ENCODE measurements at regions not wholly inside any gene's neighbourhood (a gene's known extent, or its start where the extent isn't known, plus 50 kb on each side); places are given as distances from the start of the nearest gene placed in this dataset.

DNA sequence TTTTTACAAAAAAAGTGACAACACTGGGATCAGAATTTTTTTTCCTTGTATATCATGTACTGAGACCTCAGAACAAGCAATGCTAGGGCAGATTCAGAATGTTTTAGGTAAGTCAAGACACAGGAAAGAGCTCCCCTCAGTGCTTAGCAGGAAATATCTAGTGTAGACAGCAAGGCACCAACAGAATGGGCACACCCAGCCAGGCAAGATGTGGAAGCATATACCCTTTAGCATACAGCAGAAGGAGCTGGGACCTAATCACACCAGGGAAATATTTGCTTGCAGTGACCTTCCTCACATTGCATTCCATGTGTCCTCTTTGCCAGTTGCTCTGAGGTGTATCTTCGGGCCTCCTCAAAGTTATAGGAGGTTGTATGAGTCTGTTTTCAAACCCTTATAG is 497.6 kb upstream of the LRRN3 start:
- TF ChIP-seq YY1 (IDR thresholded peaks at IDR 0.05; ENCODE audit: insufficient read depth, insufficient read length): no peak
- TF ChIP-seq SUZ12 (IDR thresholded peaks at IDR 0.05; ENCODE audit: extremely low read depth, insufficient read depth, insufficient read length): no peak
- no peak for TF ChIP-seq ZNF274 (IDR thresholded peaks at IDR 0.05; ENCODE audit: low read depth, low read length)

DNA sequence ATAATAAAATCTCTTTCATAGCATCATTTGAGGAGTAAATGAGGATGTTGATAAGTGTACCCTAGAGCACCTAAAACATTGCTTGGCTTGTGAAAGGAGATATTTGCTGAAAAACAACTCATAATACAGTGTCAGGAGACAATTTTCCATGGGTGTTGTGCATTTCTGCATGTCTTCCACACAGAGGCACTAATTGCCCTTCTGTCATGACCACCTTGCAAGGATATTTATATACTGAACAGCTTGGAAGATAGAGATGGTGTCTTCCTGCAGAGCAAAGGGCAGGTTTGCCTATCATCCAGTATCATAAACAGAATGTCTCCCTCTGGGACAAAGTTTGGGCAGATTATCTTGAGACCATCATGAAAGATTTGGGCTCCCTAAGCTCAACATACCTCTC is 495.2 kb upstream of the LRRN3 start:
- no peaks in the 10 kb centered on the region for H3K4me1 ChIP-seq (ENCODE audit: insufficient read depth, insufficient read length)

More for the DNA sequence above, 497.6 kb upstream of the LRRN3 start:
- H3K4me3 ChIP-seq (ENCODE audit: insufficient read length, low read depth): no peak overlapping the region
- DNase-seq (ENCODE audit: low read depth, low spot score): no peak
- H3K4me1 ChIP-seq (ENCODE audit: insufficient read depth, insufficient read length): no peaks in the 10 kb centered on the region
- no peaks in the 10 kb centered on the region for H3K36me3 ChIP-seq (ENCODE audit: insufficient read depth, insufficient read length, low read length)
- H3K27me3 ChIP-seq (ENCODE audit: insufficient read depth, insufficient read length): no peaks in the 10 kb centered on the region
- H3K9ac ChIP-seq (ENCODE audit: insufficient read length, low read depth): no peak overlapping the region
- no peaks in the 10 kb centered on the region for H3K9me3 ChIP-seq (ENCODE audit: insufficient read depth, low read length)

DNA sequence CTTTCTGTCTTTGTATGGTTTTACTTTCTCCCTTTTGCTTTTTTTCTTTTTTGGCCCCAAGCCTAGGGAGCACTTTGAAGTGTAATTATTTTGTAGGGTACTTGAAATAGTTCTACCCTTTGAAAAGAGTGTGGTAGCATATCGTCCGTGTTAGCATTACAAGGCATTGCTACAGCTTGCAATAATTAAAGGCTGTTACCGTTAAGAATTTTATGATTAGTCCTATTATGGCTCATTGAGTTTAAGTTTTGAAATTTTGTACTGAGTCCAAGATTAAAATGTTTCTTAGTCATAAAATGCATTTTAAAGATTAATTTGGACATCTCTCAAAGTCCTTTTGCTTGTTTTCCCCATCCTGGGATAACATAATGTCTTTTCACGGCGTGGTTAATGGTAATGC is 490.0 kb upstream of the LRRN3 start:
- no peak overlapping the region for H3K9ac ChIP-seq (ENCODE audit: insufficient read length, low read depth)
- no peaks in the 10 kb centered on the region for H3K27me3 ChIP-seq (ENCODE audit: insufficient read depth, insufficient read length)
- TF ChIP-seq SUZ12 (IDR thresholded peaks at IDR 0.05; ENCODE audit: extremely low read depth, insufficient read depth, insufficient read length) (no peak), YY1 (IDR thresholded peaks at IDR 0.05; ENCODE audit: insufficient read depth, insufficient read length) (no peak), ZNF274 (IDR thresholded peaks at IDR 0.05; ENCODE audit: low read depth, low read length) (no peak)
- no peak overlapping the region for H3K4me3 ChIP-seq (ENCODE audit: insufficient read length, low read depth)
- H3K36me3 ChIP-seq (ENCODE audit: insufficient read depth, insufficient read length, low read length): no peaks in the 10 kb centered on the region
- H3K4me1 ChIP-seq (ENCODE audit: insufficient read depth, insufficient read length): no peaks in the 10 kb centered on the region
- H3K9me3 ChIP-seq (ENCODE audit: insufficient read depth, low read length): no peaks in the 10 kb centered on the region
- no peak for DNase-seq (ENCODE audit: low read depth, low spot score)

More for the DNA sequence above, 495.2 kb upstream of the LRRN3 start:
- TF ChIP-seq SUZ12 (IDR thresholded peaks at IDR 0.05; ENCODE audit: extremely low read depth, insufficient read depth, insufficient read length) (no peak), ZNF274 (IDR thresholded peaks at IDR 0.05; ENCODE audit: low read depth, low read length) (no peak), YY1 (IDR thresholded peaks at IDR 0.05; ENCODE audit: insufficient read depth, insufficient read length) (no peak)
- DNase-seq (ENCODE audit: low read depth, low spot score): no peak
- no peak overlapping the region for H3K4me3 ChIP-seq (ENCODE audit: insufficient read length, low read depth)
- no peaks in the 10 kb centered on the region for H3K27me3 ChIP-seq (ENCODE audit: insufficient read depth, insufficient read length)
- H3K9ac ChIP-seq (ENCODE audit: insufficient read length, low read depth): no peak overlapping the region
- no peaks in the 10 kb centered on the region for H3K36me3 ChIP-seq (ENCODE audit: insufficient read depth, insufficient read length, low read length)
- H3K9me3 ChIP-seq (ENCODE audit: insufficient read depth, low read length): no peaks in the 10 kb centered on the region

DNA sequence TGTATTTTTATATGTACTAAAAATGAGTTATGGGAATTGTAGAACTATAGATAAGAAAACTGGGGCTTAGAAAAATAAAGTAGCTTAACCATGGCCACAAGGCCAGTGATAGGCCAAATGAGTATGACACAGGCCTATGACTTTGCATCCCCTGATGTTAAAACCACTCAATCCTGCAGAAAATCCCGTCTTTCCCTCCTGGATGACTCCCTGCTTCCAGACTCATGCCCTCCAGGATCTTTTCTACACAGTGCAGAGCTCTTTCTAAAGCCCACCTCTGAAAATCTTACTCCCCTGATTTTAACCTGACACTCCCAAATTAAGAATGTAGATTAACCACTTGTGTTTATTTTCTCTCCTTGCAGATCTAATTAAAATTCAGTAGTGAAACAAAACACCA is 489.2 kb upstream of the LRRN3 start:
- TF ChIP-seq YY1 (IDR thresholded peaks at IDR 0.05; ENCODE audit: insufficient read depth, insufficient read length) (no peak), ZNF274 (IDR thresholded peaks at IDR 0.05; ENCODE audit: low read depth, low read length) (no peak), SUZ12 (IDR thresholded peaks at IDR 0.05; ENCODE audit: extremely low read depth, insufficient read depth, insufficient read length) (no peak)
- no peak for DNase-seq (ENCODE audit: low read depth, low spot score)
- no peaks in the 10 kb centered on the region for H3K27me3 ChIP-seq (ENCODE audit: insufficient read depth, insufficient read length)
- H3K4me1 ChIP-seq (ENCODE audit: insufficient read depth, insufficient read length): no peaks in the 10 kb centered on the region
- H3K4me3 ChIP-seq (ENCODE audit: insufficient read length, low read depth): no peak overlapping the region
- no peaks in the 10 kb centered on the region for H3K9me3 ChIP-seq (ENCODE audit: insufficient read depth, low read length)
- no peak overlapping the region for H3K9ac ChIP-seq (ENCODE audit: insufficient read length, low read depth)
- no peaks in the 10 kb centered on the region for H3K36me3 ChIP-seq (ENCODE audit: insufficient read depth, insufficient read length, low read length)

DNA sequence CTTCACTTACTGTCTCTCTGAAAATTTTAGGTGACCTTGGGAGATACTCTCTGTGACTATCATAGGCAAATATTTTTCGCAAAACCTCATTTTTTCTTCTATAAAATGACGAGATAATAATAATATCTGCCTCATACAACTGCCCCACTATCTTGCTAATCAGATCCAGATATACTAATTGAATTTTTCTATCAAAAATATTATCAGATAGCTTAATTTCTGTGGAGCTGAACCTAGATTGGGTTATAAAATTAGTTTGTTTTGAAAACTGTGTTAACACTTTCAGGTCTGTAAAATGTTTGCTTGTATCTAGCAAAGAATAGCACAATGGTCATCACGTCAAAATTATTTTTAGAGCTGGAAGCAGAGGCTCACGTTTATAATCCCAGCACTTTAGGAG is 486.7 kb upstream of the LRRN3 start:
- H3K36me3 ChIP-seq (ENCODE audit: insufficient read depth, insufficient read length, low read length): no peaks in the 10 kb centered on the region
- TF ChIP-seq YY1 (IDR thresholded peaks at IDR 0.05; ENCODE audit: insufficient read depth, insufficient read length): no peak
- no peaks in the 10 kb centered on the region for H3K27me3 ChIP-seq (ENCODE audit: insufficient read depth, insufficient read length)
- no peak overlapping the region for H3K4me3 ChIP-seq (ENCODE audit: insufficient read length, low read depth)
- no peak for DNase-seq (ENCODE audit: low read depth, low spot score)
- H3K9ac ChIP-seq (ENCODE audit: insufficient read length, low read depth): no peak overlapping the region
- H3K9me3 ChIP-seq (ENCODE audit: insufficient read depth, low read length): no peaks in the 10 kb centered on the region
- H3K4me1 ChIP-seq (ENCODE audit: insufficient read depth, insufficient read length): no peaks in the 10 kb centered on the region

DNA sequence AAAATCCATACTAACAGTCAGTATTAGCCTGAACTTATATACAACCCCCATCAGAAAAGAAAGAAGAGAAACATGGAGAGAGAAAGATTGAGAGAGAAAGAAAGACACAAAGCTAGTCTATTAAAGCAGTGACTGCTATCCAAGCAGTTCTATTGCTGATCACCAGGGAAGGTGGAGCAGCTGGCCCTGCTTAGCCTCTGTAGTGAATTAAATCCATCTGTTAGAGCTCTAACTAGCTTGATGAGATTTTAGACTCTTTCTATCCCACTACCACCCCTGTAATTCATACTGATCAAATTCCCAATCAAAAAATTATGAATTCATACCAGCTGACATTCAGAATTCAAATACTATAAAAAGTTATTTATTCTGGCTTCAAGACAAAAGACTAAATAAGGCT is 486.0 kb upstream of the LRRN3 start:
- H3K27me3 ChIP-seq (ENCODE audit: insufficient read depth, insufficient read length): no peaks in the 10 kb centered on the region
- no peak overlapping the region for H3K4me3 ChIP-seq (ENCODE audit: insufficient read length, low read depth)
- H3K4me1 ChIP-seq (ENCODE audit: insufficient read depth, insufficient read length): no peaks in the 10 kb centered on the region
- H3K36me3 ChIP-seq (ENCODE audit: insufficient read depth, insufficient read length, low read length): no peaks in the 10 kb centered on the region
- no peak for DNase-seq (ENCODE audit: low read depth, low spot score)
- H3K9me3 ChIP-seq (ENCODE audit: insufficient read depth, low read length): no peaks in the 10 kb centered on the region
- no peak for TF ChIP-seq ZNF274 (IDR thresholded peaks at IDR 0.05; ENCODE audit: low read depth, low read length)
- TF ChIP-seq YY1 (IDR thresholded peaks at IDR 0.05; ENCODE audit: insufficient read depth, insufficient read length): no peak
- TF ChIP-seq SUZ12 (IDR thresholded peaks at IDR 0.05; ENCODE audit: extremely low read depth, insufficient read depth, insufficient read length): no peak
- H3K9ac ChIP-seq (ENCODE audit: insufficient read length, low read depth): no peak overlapping the region

DNA sequence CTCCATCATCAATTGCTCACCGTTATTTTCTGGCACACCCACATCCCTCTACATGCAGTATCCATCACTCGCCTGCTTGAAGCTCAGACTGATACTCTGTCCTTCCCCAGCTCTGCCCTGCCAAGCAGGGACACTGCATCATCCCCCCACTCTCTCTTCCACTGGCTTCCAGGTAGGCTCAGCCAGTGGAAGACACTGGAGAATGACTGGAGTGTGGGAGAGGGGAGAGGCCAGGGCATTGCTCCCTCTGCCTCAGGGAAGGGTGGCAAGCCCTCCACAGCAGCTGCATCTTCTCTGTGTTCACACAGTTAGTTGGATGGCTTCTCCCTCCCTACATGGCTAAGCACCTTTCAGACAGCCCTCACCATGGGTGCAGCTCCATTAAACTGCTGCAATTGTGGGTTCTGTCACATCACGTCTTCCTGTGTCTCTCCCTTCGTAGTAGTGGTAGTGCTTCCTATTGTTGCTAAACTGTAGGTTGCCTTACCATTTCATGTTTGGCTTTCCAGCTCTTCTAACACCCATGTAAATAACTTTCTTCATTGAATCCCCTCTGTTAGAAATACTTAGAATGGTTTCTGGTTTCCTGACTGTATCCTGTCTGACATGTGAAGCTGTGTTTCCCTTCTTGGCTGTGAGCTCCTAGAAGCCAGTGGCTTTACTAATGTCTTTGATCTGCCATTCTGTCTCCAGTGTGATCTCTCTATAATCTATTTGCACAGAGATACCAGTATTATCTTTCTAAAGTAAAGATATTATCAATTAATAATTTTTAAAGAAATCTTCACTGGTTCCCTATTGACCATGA is 483.7 kb upstream of the LRRN3 start:
- Histone ChIP-seq H3K36me3 (ENCODE audit: insufficient read depth, insufficient read length, low read length) (no peaks in the 10 kb centered on the region), H3K9ac (ENCODE audit: insufficient read length, low read depth) (no peak overlapping the region), H3K4me3 (ENCODE audit: insufficient read length, low read depth) (no peak overlapping the region), H3K27me3 (ENCODE audit: insufficient read depth, insufficient read length) (no peaks in the 10 kb centered on the region), H3K9me3 (ENCODE audit: insufficient read depth, low read length) (no peaks in the 10 kb centered on the region), H3K4me1 (ENCODE audit: insufficient read depth, insufficient read length) (no peaks in the 10 kb centered on the region)
- DNase-seq (ENCODE audit: low read depth, low spot score): no peak
- TF ChIP-seq ZNF274 (IDR thresholded peaks at IDR 0.05; ENCODE audit: low read depth, low read length) (no peak), SUZ12 (IDR thresholded peaks at IDR 0.05; ENCODE audit: extremely low read depth, insufficient read depth, insufficient read length) (no peak), YY1 (IDR thresholded peaks at IDR 0.05; ENCODE audit: insufficient read depth, insufficient read length) (no peak)
